Body of pancreas (tissue), 4 donors: ENCODE measurements at regions not wholly inside any gene's neighbourhood (a gene's known extent, or its start where the extent isn't known, plus 50 kb on each side); places are given as distances from the start of the nearest gene placed in this dataset.

Experiments used
- POLR2A ChIP-seq, 3 donors: fragments of 450-650 bp; IDR thresholded peaks; one replicate each; pipeline ENCODE4 v1.6.1; 2016; ENCODE audit warnings: antibody characterized with exemption in 3 of 3, mild to moderate bottlenecking in 2 of 3
- TF ChIP-seq, protein P1 (sequence below), 7 experiments: fragments of 450-650 bp in 4 of 7; fragments of 200-600 bp in 3 of 7; sonication (generic) in 3 of 7; IDR thresholded peaks; one replicate each; pipeline ENCODE4 v1.5.1; 2016 to 2019; ENCODE audit warnings: antibody characterized with exemption in 7 of 7

GRCh38 chr18:40501026-40501425 is 1454.0 kb upstream of the PIK3C3 start:
- TF ChIP-seq, protein P1, sequence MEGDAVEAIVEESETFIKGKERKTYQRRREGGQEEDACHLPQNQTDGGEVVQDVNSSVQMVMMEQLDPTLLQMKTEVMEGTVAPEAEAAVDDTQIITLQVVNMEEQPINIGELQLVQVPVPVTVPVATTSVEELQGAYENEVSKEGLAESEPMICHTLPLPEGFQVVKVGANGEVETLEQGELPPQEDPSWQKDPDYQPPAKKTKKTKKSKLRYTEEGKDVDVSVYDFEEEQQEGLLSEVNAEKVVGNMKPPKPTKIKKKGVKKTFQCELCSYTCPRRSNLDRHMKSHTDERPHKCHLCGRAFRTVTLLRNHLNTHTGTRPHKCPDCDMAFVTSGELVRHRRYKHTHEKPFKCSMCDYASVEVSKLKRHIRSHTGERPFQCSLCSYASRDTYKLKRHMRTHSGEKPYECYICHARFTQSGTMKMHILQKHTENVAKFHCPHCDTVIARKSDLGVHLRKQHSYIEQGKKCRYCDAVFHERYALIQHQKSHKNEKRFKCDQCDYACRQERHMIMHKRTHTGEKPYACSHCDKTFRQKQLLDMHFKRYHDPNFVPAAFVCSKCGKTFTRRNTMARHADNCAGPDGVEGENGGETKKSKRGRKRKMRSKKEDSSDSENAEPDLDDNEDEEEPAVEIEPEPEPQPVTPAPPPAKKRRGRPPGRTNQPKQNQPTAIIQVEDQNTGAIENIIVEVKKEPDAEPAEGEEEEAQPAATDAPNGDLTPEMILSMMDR (IDR thresholded peaks at IDR 0.05): no peak
- TF ChIP-seq POLR2A (IDR thresholded peaks at IDR 0.05): no peak
